Mesothelial cell of epicardium (in vitro differentiated cells): ENCODE measurements at regions not wholly inside any gene's neighbourhood (a gene's known extent, or its start where the extent isn't known, plus 50 kb on each side); places are given as distances from the start of the nearest gene placed in this dataset.

Experiments used
- DNase-seq, 2 experiments: peaks; one replicate each; pipeline ENCODE4 v3.0.0; 2021; ENCODE audit warnings: low spot score in 2 of 2; ENCODE audit not compliant: unreplicated experiment in 2 of 2
- H3K27ac Mint-ChIP-seq: 2 replicates; pipeline ENCODE4 v1.8.0; 2021; ENCODE audit warnings: mixed read lengths
- H3K27me3 Mint-ChIP-seq: 2 replicates; pipeline ENCODE4 v1.8.0; 2021; ENCODE audit warnings: low read depth, mixed read lengths
- H3K36me3 Mint-ChIP-seq: 2 replicates; pipeline ENCODE4 v1.8.0; 2021; ENCODE audit warnings: mixed read lengths
- H3K4me1 Mint-ChIP-seq: 2 replicates; pipeline ENCODE4 v1.8.0; 2021; ENCODE audit warnings: mixed read lengths
- H3K4me3 Mint-ChIP-seq: 2 replicates; pipeline ENCODE4 v1.8.0; 2021; ENCODE audit warnings: mild to moderate bottlenecking, moderate library complexity, mixed read lengths
- H3K9me3 Mint-ChIP-seq: 2 replicates; pipeline ENCODE4 v1.8.0; 2021; ENCODE audit warnings: mixed read lengths
- TF ChIP-seq, protein P1 (sequence below): fragments of 200-600 bp; sonication (generic); IDR thresholded peaks from one replicate; pipeline ENCODE4 v1.5.0; 2021; ENCODE audit warnings: antibody characterized with exemption; ENCODE audit not compliant: unreplicated experiment

DNA sequence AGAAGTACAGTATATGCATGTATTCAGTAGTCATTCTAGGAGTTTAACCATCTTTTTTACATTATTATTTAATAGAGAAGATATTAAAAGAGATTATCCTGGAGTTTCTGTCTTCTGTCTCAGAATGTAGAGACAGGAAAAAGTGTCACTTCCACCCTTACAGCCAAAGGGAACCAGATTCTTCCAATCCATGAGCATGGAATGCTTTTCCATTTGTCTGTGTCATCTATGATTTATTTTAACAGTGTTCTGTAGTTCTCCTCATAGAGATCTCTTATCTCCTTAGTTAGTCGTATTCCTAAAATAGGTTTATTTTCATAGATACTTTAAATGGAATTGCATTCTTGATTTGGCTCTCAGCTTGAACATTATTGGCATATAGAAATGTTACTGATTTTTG, 959.5 kb upstream of the PIK3C3 start:
- Mint-ChIP-seq H3K36me3 (no peaks in the 10 kb centered on the region), H3K27ac (no peak overlapping the region), H3K27me3 (no peaks in the 10 kb centered on the region), H3K4me3 (no peak overlapping the region), H3K9me3 (peaks cover 18% of the 10 kb centered on the region), H3K4me1 (no peaks in the 10 kb centered on the region)
- TF ChIP-seq, protein P1, sequence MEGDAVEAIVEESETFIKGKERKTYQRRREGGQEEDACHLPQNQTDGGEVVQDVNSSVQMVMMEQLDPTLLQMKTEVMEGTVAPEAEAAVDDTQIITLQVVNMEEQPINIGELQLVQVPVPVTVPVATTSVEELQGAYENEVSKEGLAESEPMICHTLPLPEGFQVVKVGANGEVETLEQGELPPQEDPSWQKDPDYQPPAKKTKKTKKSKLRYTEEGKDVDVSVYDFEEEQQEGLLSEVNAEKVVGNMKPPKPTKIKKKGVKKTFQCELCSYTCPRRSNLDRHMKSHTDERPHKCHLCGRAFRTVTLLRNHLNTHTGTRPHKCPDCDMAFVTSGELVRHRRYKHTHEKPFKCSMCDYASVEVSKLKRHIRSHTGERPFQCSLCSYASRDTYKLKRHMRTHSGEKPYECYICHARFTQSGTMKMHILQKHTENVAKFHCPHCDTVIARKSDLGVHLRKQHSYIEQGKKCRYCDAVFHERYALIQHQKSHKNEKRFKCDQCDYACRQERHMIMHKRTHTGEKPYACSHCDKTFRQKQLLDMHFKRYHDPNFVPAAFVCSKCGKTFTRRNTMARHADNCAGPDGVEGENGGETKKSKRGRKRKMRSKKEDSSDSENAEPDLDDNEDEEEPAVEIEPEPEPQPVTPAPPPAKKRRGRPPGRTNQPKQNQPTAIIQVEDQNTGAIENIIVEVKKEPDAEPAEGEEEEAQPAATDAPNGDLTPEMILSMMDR = no peak
- no peak for DNase-seq

DNA sequence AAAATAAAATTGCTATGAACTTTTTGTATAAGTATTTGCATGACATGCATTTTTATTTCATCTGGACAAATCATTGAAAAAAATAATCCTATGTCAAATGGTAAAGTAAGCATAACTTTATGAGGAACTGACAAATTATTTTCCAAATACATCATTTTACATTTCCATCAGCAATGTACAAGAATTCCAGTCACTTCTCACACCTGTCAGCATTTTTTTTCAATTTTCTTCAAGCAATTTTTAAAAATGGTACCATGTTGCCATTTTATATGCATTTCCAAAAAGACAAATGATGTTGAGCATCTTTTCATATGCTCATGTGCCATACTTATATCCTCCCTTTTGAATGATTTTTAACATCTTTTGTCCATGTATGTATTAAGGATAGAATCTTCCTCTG, 961.7 kb upstream of the PIK3C3 start:
- no peaks in the 10 kb centered on the region for H3K27me3 Mint-ChIP-seq
- TF ChIP-seq, protein P1 = no peak
- DNase-seq = no peak
- no peak overlapping the region for H3K4me3 Mint-ChIP-seq
- H3K4me1 Mint-ChIP-seq = no peaks in the 10 kb centered on the region
- peaks cover 12% of the 10 kb centered on the region for H3K9me3 Mint-ChIP-seq
- no peaks in the 10 kb centered on the region for H3K36me3 Mint-ChIP-seq
- no peak overlapping the region for H3K27ac Mint-ChIP-seq

DNA sequence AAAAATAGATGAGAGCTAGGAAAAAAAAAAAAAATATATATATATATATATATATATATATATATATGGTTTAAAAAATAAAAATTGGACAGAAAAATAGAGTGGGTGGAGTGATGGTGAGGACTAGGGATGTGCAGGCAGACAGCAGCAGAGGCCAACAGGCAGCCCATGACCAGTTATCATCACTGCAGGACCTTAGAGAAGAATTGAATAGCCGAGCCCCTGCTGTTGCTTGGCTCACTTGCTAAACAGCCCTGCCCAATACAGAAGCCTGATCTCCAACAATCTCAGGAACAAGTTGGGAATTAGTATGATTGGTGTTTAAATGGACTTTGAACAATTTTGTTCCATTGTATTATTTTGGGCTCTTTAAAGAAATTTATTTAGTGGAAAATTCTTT, 967.5 kb upstream of the PIK3C3 start:
- Mint-ChIP-seq H3K27me3 (no peaks in the 10 kb centered on the region), H3K36me3 (no peaks in the 10 kb centered on the region), H3K4me1 (no peaks in the 10 kb centered on the region), H3K27ac (no peak overlapping the region), H3K4me3 (no peak overlapping the region), H3K9me3 (no peaks in the 10 kb centered on the region)
- TF ChIP-seq, protein P1 = no peak
- no peak for DNase-seq

DNA sequence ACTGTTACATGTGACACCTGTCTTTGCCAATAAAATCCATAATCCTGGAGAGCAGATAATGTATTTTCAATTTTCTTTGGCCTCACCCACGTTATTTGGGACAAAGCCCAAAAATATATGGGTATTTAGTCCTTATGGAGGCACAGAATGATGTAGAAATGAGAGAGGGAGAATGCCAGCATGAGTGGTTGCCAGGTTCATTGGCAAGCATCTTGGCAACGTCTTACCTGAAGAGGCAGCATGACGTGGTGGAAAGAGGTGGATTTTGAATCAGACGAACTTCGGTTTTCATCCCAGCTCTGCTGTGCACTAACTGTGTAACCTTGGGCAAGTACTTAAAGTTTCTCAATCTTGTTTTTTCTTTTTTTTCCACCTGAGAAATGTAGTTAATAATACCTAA, 969.6 kb upstream of the PIK3C3 start:
- DNase-seq = no peak
- no peaks in the 10 kb centered on the region for H3K9me3 Mint-ChIP-seq
- H3K4me3 Mint-ChIP-seq = no peak overlapping the region
- H3K36me3 Mint-ChIP-seq = no peaks in the 10 kb centered on the region
- H3K4me1 Mint-ChIP-seq = no peaks in the 10 kb centered on the region
- H3K27me3 Mint-ChIP-seq = no peaks in the 10 kb centered on the region
- no peak overlapping the region for H3K27ac Mint-ChIP-seq
- TF ChIP-seq, protein P1 = no peak

DNA sequence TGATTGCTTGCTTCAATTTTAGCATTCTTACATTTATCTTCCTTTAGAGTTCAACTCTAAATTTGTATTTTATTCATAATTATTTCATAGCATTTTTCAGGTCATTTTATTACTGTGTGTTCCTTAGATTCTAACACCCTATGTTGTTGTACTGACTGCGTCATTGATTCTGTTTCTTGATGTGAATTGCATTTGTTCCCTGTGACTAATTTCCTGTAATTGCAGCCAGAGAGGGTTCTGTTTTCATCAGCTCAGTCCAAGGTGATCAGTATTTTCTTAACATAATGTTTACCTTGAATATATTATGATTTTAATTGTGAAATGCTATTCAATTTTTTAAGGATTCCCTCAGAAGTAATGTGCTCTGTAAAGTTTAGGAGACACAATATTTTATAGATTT, 970.2 kb upstream of the PIK3C3 start:
- TF ChIP-seq, protein P1 = no peak
- H3K27me3 Mint-ChIP-seq = no peaks in the 10 kb centered on the region
- no peaks in the 10 kb centered on the region for H3K36me3 Mint-ChIP-seq
- no peak overlapping the region for H3K27ac Mint-ChIP-seq
- H3K9me3 Mint-ChIP-seq = no peaks in the 10 kb centered on the region
- no peak for DNase-seq
- no peak overlapping the region for H3K4me3 Mint-ChIP-seq
- H3K4me1 Mint-ChIP-seq = no peaks in the 10 kb centered on the region

DNA sequence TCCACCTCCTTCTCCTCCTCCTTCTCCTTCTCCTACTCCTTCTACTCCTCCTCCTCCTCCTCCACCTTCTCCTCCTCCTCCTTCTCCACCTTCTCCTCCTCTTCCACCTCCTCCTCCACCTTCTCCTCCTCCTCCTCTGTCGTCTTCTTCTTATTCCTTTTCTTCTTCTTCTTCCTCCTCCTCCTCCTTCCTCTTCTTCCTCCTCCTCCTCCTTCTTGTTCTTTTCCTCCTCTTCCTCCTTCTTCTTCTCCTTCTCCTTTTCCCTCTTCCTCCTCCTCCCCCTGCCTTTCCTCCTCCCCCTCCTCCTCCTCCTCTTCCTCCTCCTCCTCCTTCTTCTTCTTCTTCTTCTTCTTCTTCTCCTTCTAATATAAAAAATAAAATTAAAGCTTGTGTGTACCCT, 971.2 kb upstream of the PIK3C3 start:
- H3K4me1 Mint-ChIP-seq = no peaks in the 10 kb centered on the region
- TF ChIP-seq, protein P1 = no peak
- DNase-seq = no peak
- no peak overlapping the region for H3K27ac Mint-ChIP-seq
- H3K4me3 Mint-ChIP-seq = no peak overlapping the region
- no peaks in the 10 kb centered on the region for H3K9me3 Mint-ChIP-seq
- no peaks in the 10 kb centered on the region for H3K27me3 Mint-ChIP-seq
- H3K36me3 Mint-ChIP-seq = no peaks in the 10 kb centered on the region
